ENCODE measurements at regions not wholly inside any gene's neighbourhood (a gene's known extent, or its start where the extent isn't known, plus 50 kb on each side); places are given as distances from the start of the nearest gene placed in this dataset.

DNA sequence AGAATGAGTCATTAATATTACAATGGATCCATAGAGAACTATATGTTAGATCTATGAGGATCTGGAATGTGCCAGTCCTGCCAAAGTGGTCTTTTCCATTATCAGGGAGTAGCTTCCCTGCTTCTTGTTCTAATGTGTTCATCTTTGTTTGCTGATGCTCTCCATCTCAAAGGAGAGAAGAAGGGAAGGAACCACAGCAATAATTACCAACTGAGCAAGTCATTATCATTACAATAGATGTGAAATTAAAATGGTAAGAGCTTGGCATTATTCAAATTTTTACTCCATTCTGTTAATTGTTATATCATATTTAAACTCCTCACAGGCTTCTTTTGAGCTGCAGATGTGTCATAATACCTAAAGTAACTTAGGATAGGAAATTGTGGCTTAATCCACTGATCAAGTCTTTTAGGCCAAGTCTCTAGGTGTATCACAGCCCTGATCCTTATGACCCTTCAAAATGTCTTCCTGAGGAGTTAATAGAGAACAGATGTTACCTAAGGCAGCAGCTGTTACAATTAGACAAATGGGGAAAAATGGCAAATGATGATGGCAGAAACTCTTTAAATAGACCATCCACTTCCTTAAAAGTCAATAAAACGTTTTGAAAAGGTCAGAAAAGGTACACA, 1492.7 kb upstream of the IGFBP7 start:
- H3K27me3 Mint-ChIP-seq (ENCODE audit: low read depth) = no peaks in the 10 kb centered on the region
- WGBS (ENCODE audit: extremely low coverage, insufficient read length, low lambda C conversion rate) = no CpG with 5 or more reads among the region's 1 CpG
- H3K27ac Mint-ChIP-seq = peak overlapping the region; percentile 88 to 99 (median 96); a peak in 6 of 7 replicates

More for the DNA sequence above, 1492.7 kb upstream of the IGFBP7 start:
- no peak overlapping the region for H2AK5ac ChIP-seq (ENCODE audit: insufficient read length, low read length)
- no peak overlapping the region for H2AFZ ChIP-seq (ENCODE audit: low read length)
- H3K36me3 Mint-ChIP-seq (ENCODE audit: insufficient read depth in 1 of 3, low read depth in 3 of 3) = peaks cover 0 to 38% (median 30%) of the 10 kb centered on the region in 3 experiments; a peak in 6 of 7 replicates
- no peaks in the 10 kb centered on the region for H4K20me1 ChIP-seq (ENCODE audit: control insufficient read depth, insufficient read depth, insufficient read length)
- H3K9ac ChIP-seq (ENCODE audit: extremely low read depth, insufficient read length, low read length) = no peak overlapping the region
- no peak overlapping the region for H3K4ac ChIP-seq (ENCODE audit: low read depth, low read length)
- H3K27ac ChIP-seq (ENCODE audit: insufficient read length, low read depth, low read length) = peak overlapping the region; percentile 64
- no peak overlapping the region for H2BK15ac ChIP-seq (ENCODE audit: low read depth, low read length)
- H3K14ac ChIP-seq (ENCODE audit: insufficient read depth, low read length) = no peak overlapping the region
- H3K56ac ChIP-seq (ENCODE audit: insufficient read length, low read depth, low read length) = no peak overlapping the region
- no peak overlapping the region for H3K4me3 Mint-ChIP-seq
- H3K4me1 ChIP-seq (ENCODE audit: insufficient read depth, low read length) = no peaks in the 10 kb centered on the region; the same call in 1 of the 2 replicates
- H3T11ph ChIP-seq (ENCODE audit: low read length) = no peak overlapping the region
- TF ChIP-seq, protein P1, sequence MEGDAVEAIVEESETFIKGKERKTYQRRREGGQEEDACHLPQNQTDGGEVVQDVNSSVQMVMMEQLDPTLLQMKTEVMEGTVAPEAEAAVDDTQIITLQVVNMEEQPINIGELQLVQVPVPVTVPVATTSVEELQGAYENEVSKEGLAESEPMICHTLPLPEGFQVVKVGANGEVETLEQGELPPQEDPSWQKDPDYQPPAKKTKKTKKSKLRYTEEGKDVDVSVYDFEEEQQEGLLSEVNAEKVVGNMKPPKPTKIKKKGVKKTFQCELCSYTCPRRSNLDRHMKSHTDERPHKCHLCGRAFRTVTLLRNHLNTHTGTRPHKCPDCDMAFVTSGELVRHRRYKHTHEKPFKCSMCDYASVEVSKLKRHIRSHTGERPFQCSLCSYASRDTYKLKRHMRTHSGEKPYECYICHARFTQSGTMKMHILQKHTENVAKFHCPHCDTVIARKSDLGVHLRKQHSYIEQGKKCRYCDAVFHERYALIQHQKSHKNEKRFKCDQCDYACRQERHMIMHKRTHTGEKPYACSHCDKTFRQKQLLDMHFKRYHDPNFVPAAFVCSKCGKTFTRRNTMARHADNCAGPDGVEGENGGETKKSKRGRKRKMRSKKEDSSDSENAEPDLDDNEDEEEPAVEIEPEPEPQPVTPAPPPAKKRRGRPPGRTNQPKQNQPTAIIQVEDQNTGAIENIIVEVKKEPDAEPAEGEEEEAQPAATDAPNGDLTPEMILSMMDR (conservative IDR thresholded peaks at IDR 0.05) = no peak
- H2BK5ac ChIP-seq (ENCODE audit: insufficient read length, low read length) = peak overlapping the region; percentile 12
- no peak overlapping the region for H3K23ac ChIP-seq (ENCODE audit: insufficient read length, low read depth, low read length)
- no peak overlapping the region for H3K4me2 ChIP-seq (ENCODE audit: insufficient read depth, insufficient read length, low read length)
- H3K79me1 ChIP-seq (ENCODE audit: insufficient read depth, low read depth, low read length, poor library complexity, severe bottlenecking) = no peaks in the 10 kb centered on the region
- H4K91ac ChIP-seq (ENCODE audit: insufficient read length, low read depth, low read length) = no peak overlapping the region
- H3K4me1 Mint-ChIP-seq = peaks cover 34 to 55% of the 10 kb centered on the region in 2 experiments
- H2BK12ac ChIP-seq (ENCODE audit: insufficient read length, low read depth, low read length) = no peak overlapping the region
- H3K23me2 ChIP-seq (ENCODE audit: insufficient read length, low read depth, low read length, poor library complexity, severe bottlenecking) = no peaks in the 10 kb centered on the region
- no peak overlapping the region for H3K18ac ChIP-seq (ENCODE audit: insufficient read length, low read depth, low read length)
- no peak overlapping the region for H4K8ac ChIP-seq (replicated peaks; ENCODE audit: insufficient read length, low read depth, low read length)
- no peaks in the 10 kb centered on the region for H3K79me2 ChIP-seq (ENCODE audit: insufficient read depth, low read length)
- no peak for DNase-seq
- no peak overlapping the region for H2BK120ac ChIP-seq (ENCODE audit: low read depth, low read length, poor library complexity, severe bottlenecking)
- H4K5ac ChIP-seq (ENCODE audit: insufficient read length, low read depth, low read length) = no peak overlapping the region
- H2BK20ac ChIP-seq (ENCODE audit: low read depth, low read length, poor library complexity, severe bottlenecking) = no peak overlapping the region
- no peaks in the 10 kb centered on the region; the same call in 1 of the 2 replicates for H3K27me3 ChIP-seq (ENCODE audit: insufficient read depth, low read length)
- no peaks in the 10 kb centered on the region for H3K9me3 ChIP-seq (ENCODE audit: control insufficient read depth, low read depth, low read length)
- H3K9me3 Mint-ChIP-seq = peaks cover 12 to 33% of the 10 kb centered on the region in 2 experiments; a peak in 4 of 5 replicates
